GM18909 (cell line): ENCODE measurements at regions not wholly inside any gene's neighbourhood (a gene's known extent, or its start where the extent isn't known, plus 50 kb on each side); places are given as distances from the start of the nearest gene placed in this dataset.
"Not testable (repeated sequence)": the region's sequence is repeated elsewhere in the genome, so short reads cannot be mapped to it uniquely, and the experiment has no call there.

Experiments used
- ATAC-seq: cut with Tn5 transposase; IDR thresholded peaks from one replicate; pipeline ENCODE4 v1.9.1; 2021; ENCODE audit warnings: mild to moderate bottlenecking; ENCODE audit not compliant: unreplicated experiment, poor library complexity

DNA sequence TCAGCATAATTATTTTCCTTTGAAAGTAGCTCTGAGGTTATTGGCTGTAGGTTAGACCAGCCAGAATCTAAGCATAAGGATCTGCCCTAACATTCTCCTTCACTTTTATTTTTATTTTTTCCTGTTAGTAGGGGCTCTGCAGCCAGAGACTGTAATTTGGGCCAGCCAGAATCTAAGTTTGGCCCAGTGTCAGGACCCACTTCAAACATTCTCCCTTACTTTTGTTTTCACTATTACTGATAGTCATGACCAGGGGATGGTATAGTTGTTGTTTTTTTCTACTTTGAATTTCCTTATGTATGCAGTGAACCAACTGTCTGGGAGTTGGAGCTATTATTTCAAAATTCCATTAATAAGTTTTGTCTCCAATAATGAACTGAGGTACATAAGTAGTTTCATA is 121.0 kb upstream of the MBNL1 start:
- no peak for ATAC-seq

DNA sequence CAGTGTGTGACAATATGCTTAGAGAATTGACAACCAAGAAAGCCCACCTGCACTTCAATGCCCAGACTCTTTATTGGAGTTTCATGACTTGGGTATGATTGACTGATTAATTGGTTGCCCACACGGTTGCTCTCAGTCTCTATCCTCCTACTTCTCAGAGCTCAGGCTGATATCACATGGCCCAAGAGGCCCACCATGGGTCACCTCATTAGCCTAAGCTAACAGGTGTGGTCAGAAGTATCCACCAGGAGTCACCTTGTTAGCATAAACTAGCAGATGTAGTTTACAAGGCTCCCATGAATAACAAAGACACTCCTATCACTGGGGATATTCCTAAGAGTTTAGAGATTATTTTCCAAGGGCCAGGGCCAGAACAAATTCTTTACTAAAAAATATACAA is 120.2 kb upstream of the MBNL1 start:
- ATAC-seq, result no peak

DNA sequence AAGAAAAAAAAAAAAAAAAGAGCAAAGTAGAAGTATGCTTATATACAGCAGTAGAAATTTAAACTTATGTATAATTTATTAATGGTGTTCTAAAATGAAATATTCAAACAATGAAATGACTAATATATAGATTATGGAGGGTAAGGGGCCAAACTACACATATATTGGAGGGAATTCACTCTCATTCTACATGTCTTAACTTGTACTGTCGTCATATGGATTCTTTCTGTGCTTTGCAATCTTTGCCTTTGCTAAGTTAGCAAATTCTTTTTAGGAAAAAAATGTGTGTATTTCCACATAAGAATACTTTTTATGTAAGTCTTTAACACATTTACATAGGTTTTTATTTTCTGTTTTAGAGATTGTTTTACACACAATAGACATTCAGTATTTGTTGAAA is 118.9 kb upstream of the MBNL1 start:
- no peak for ATAC-seq

DNA sequence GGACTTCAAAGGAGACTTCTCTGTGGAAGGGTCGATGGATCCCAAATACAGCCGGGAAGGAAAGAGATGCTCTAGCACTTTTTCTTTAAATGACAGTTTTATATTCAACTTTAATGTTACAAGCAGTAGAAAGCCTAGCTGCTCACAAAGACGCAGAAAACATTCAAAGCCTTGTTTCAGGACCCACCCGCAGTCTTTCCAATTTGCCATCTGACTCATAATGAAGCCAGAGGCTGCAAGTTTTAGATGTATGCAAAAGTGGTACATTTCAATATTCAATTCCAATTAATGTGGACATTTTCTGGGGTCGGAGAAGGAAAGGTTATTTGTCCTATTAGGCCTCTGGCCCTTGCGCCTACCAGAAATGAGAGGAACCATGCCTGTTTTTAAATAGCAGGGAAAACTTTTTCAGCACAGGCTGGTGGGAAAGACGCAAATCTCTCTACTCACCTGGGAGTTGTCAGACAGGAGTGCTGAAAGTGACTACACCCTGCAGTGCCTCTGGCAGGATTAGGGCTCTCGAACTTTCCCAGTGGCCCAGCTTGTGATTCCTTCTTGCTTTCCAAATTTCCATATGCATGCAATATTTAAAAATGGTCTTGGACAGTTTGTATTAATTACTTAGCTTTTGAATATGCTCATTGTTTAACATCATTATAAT is 117.4 kb upstream of the MBNL1 start:
- ATAC-seq, result no peak

DNA sequence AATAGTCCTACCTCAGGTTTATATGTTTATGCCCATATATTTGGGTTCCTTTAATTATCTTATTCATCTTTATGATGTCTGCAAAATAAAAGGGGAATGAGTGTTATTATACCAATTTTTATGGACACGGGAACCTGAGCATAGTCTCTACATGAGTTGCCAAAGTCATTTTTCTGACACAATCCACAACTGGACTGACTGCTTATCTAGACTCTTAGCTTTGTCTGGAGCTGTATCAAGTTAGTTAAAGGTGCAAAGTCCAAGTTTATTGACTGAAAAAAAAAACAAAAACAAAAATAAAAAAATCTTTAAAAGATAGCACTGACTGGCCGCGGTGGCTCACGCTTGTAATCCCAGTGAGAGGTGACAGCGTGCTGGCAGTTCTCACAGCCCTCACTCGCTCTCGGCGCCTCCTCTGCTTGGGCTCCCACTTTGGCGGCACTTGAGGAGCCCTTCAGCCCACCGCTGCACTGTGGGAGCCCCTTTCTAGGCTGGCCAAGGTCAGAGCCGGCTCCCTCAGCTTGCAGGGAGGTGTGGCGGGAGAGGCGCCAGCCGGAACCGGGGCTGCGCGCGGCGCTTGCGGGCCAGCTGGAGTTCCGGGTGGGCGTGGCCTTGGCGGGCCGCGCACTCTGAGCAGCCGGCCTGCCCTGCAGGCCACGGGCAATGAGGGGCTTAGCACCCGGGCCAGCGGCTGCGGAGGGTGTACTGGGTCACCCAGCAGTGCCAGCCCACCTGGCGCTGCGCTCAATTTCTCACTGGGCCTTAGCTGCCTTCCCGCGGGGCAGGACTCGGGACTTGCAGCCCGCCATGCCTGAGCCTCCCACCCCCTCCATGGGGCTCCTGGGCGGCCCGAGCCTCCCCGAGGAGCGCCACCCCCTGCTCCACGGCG is 116.6 kb upstream of the MBNL1 start:
- ATAC-seq, result not testable (repeated sequence)

DNA sequence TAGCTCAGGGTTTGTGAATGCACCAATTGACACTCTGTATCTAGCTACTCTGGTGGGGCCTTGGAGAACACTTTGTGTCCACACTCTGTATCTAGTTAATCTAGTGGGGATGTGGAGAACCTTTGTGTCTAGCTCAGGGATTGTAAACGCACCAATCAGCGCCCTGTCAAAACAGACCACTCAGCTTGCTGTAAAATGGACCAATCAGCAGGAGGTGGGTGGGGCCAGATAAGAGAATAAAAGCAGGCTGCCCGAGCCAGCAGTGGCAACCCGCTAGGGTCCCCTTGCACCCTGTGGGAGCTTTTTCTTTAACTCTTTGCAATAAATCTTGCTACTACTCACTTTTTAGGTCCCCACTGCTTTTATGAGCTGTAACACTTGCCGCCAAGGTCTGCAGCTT is 115.6 kb upstream of the MBNL1 start:
- ATAC-seq, result not testable (repeated sequence)

DNA sequence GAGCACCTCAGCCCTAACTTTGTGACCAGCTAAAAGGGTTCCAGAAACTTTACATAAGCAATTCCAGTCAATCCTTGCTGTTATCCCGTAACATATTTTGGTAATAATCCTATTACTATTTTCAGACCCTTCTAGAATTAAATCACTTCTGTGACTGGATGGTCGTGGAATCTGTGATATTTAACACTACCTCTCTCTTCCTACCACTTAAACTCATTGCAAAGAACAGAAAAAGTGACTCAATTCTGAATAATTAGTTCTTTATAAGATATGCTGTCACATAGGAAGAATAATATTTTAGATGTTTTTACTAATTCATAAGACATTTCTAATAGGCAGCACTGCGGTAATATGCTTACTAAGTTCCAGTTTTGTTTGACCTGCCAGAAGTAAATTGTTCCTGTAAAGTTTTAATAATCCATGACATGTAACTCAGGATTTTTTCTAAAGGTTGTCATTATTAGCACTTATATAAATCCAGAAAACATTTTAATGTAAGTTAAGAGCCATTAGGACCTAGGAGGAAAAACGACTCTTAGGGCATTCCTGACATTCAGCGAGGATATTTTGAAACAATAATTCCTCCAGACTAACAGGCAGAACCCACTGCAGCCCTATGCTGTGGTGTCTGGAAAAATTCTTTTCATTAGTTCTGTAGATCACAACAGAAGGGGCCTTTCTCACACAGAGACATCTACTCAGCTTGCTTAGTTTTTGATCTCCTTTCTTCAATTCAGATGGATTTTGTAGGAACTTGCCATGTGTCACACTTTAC is 113.3 kb upstream of the MBNL1 start:
- no peak for ATAC-seq

DNA sequence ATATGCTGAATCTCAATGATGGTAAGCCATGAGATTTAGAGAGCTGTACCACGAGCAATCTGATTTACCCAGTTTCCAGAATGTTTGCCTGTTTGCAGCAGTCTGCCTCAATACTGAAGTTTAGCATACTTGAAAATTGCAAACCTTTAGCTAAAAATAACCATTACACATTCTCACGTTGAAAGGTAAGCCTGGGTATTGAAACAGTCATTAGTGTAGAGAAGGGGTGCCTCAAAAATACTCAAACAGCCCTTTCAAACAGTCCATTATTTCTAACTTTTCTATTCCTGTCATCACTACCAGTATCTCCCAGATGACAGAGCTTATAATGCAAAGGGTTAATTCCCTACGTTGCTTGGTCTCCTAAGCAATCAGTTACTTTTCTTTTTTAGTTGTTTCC is 111.8 kb upstream of the MBNL1 start:
- no peak for ATAC-seq

DNA sequence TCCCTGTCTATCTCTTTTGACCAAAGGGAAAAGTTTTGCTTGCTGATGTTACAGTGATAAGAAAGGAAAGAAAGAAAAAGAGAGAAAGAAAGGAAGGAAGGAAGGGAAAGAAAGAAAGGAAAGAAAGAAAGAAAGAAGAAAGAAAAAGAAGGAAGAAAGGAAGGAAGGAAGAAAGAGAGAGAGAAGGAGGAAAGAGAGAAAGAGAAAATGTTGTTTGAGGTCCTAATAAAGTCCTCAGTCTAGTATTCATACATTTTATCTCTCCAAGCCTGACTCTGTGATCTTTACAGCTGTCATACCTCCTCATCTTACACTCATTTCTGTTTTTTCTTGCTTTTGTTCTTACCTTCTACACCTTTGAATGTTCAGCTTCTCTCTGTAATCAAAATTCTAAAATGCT is 111.4 kb upstream of the MBNL1 start:
- ATAC-seq, result no peak

DNA sequence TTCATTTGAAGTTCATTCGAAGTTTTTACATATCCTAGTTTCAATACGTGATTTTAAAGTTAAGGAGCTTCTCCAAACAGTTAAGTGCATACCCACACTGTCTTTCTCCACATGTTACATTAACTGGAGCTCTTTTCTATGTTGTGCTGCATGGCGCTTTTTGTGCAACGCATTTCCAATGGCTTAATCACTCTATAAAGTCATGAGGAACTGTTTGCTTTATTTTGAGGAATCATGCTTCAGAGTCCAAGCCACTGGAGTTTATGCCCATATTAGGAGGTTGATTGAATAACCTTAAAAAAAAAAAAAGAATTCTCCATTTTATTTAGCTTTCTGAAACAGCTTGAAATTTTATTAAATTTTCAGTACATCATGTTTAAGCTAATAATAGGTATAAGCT is 109.4 kb upstream of the MBNL1 start:
- no peak for ATAC-seq

DNA sequence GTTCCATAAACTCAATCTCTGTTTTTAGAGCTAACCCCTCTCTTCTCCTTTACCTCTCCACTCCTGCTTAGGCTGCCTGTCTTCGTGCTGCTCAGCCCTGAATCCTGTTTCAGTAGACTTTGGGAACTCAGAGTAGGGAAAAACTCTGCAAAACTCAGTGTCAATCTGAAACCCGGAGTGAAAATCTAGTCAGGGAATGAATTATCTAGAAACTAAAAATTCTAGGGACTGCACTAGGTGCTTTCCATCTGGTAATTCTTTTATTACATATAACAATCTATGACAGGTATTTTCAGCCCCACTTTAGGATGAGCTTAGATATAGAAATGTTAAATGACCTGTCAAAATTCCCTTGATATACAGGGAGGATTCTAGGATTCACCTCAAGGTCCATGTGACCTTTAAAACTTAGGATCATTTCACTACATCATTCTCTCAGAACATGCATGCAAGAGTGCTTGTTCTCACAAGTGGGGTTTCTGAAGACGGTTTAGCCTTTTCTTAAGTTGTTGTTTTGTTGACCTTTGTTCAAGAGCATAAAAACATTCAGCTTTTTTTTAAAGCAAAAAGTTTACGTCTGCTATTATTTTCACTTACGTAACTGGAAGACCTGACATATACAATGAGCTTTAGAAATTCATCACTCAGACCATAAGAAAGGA is 108.2 kb upstream of the MBNL1 start:
- no peak for ATAC-seq

DNA sequence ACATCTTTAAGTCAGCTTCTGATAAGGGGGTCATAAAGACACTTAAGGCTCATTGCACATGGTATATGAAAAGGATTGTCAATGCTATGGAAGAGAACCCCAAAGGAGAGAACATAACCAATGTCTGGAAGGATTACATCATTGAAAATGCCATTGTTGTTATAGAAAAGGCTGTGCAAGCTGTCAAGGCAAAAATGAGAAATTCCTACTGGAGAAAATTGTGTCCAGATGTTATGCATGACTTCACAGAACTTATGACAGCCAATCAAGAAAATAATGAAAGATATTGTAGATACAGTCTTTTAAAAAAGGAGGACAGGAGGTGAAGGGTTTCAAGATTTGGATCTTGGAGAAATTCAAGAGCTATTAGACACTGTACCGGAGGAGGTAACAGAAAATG is 96.3 kb upstream of the MBNL1 start:
- no peak for ATAC-seq

DNA sequence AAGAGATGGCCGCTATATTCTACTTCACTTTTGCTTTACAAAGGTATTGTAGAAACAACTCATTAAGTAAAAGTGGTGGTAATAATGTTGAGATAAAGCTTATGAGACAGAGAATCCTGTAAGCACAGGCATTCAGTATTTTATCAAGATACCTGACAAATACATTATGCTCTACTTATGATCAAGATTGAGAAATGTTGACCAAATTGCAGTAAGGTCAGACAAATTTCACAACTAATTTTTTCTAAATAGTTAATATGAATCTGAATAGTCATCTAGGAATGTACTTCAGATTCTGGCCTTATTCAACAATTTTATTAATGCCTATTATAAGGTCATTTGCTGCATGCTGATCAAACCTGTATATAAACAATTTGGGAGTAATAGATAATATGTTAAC is 95.1 kb upstream of the MBNL1 start:
- ATAC-seq, result no peak

DNA sequence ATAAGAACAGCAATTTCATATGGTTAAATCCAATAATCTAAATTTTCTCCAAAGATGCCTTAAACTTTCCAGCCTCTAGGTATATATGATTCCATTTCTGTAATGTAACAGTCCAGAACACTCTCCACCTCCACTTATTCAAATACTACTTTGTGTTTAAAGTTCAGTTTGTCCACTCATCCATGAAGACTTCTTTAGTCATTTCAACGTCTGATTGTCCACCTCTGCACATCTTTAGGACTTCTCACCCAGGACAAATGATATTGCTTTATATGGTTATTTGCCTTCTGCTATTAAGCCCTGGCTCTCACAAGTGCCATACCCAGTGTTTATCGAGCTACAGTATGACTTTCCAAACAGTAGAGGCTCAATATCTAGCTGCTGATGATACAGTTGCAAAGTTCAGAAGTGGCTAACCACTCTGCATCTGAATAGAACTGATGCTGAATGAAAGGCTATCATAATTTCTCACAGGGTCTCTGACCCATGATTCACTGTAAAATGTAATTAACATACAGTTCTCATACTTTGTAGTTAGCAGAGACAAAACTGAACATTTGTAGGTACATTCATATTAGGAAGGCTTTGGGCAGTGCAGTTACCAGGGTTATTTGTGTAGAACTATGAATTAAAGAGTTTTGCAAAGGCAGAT is 93.7 kb upstream of the MBNL1 start:
- no peak for ATAC-seq

DNA sequence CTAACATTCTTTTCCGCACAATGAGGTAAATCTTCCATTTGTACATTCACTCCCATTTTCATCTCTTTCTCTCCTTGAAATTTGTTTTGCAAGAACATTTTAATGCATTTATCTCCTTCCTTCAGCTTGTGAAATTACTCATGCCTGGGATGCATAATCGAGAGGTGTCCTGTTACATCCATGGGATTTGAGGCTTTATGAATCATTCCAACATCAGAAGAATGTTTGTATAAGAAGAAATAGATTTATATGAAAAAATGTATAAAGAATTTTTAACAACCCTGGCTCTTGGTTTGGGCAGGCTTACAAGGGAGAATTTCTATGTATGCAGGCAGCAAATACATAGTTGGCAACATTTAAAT is 93.2 kb upstream of the MBNL1 start:
- no peak for ATAC-seq

DNA sequence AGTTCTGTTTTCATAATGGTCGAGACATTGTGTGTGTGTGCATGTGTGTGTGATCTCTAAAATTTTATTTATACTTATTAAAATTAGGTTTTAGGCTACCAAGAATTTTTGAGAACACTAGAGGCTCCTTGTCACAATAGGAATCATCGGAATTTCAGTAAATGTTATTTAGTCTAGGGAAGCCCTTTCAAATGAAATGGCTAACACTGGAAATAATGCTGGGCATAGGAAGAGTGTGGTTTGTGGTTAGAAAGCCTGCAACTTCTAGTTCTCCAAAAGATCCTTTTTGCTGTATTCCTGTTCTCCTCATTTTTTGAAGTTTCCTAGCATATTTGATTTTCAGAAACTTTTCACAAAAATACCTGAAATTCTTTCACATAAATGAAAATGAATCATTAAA is 92.5 kb upstream of the MBNL1 start:
- no peak for ATAC-seq

DNA sequence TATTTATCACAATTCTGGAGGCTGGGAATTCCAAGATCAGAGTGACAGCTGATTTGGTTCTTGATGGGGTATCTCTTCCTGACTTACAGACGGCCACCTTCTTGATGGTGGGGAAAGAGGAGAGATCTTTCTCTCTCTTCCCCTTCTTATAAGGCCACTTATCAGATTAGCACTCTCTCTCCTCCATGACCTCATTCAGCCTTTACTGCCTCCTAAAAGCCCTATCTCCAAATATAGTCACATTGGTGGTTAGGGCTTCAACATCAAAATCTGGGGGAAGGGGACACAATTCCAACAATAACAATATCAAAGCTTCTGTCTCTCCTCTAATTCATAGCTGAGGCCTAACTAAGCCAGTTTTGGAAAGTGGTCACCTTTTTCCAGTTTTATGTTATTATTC is 91.7 kb upstream of the MBNL1 start:
- ATAC-seq, result no peak

DNA sequence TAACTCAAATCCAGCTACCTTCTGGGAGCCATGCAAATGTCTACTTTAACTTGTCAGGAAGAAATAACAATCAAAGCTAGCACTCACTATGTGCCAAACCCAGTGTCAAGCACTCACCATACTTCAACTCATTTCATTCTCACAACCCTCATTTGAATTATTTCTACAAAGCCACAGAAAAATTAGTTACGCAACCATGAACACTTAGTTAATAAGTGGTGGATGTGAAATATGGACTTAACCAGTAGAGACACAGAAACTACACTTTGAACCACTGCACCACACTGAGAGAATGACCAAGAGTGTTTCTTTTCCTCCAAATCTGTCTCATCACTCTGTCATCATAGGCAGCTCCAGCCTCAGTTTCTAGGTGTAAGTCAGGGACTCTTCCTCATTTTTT is 91.0 kb upstream of the MBNL1 start:
- peak; percentile 97 for ATAC-seq

DNA sequence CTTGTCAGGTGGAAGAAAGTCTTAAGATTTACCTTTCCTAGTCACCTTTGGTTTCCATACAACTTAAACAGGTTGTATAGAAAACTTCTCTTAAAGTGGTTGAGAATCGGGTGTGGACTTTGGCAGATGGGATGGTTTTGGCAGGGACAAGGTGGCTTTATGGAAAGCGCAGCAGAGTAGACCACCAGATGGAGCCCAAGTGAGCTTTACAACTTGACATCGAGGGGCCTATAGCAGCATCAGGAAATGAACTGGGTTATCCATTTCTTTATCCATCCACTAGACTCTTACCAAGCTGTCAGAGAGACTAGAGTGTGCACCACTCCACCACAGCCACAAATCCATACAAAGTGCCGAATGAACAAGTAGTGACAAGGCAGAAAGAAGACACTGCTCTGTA is 85.3 kb upstream of the MBNL1 start:
- peak; percentile 80 for ATAC-seq

DNA sequence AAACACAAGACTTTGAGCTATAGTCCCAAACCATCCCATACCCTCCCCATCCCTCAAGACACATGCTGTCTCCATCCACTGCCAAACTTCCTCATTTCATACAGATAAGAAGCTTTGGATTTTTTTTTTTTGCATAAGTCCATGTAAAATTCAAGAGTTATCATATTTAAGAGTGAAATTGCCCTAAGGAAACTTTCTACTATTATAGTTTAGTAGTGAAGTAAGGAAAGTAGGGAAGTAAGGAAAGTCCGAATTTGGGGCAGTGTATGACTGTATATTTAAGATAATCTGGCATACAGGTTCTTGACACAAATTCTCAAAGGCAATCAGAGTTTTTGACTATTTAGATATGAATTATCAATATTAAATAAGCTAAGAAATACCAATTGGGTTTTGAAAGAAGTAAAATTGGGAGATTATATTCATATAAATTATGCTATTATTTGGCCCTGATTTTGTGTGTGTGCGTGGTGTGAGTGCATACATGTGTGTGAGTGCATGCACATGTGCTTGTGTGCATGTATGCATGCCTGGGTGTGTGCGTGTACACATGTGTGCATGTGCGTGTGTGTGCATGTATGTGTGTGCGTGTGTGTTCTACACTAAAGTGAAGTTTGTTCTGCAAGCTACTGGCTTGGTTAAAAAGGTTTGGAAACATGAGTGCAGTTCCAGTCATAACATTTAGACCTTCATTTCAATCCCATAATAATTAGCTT is 83.6 kb upstream of the MBNL1 start:
- ATAC-seq, result no peak
